H1 (cell line): ENCODE measurements at regions not wholly inside any gene's neighbourhood (a gene's known extent, or its start where the extent isn't known, plus 50 kb on each side); places are given as distances from the start of the nearest gene placed in this dataset.

Source experiments
- CTCF ChIP-seq, 3 experiments: IDR thresholded peaks; 1 replicate in 2 of 3; 2 replicates in 1 of 3; pipeline versions ENCODE4 v1.5.1 to v1.6.1; 2011; ENCODE audit warnings: low read length in 3 of 3, mild to moderate bottlenecking in 3 of 3, inconsistent platforms in 2 of 3, low read depth in 1 of 3, moderate library complexity in 1 of 3; ENCODE audit not compliant: insufficient read depth in 1 of 3; ENCODE audit errors: control extremely low read depth in 1 of 3
- EP300 ChIP-seq, 2 experiments: IDR thresholded peaks; 1 replicate in 1 of 2; 2 replicates in 1 of 2; pipeline ENCODE4 v1.6.1; 2011 to 2012; ENCODE audit warnings: low read depth in 2 of 2, low read length in 2 of 2, mild to moderate bottlenecking in 2 of 2, borderline replicate concordance in 1 of 2, inconsistent platforms in 1 of 2, moderate library complexity in 1 of 2
- GABPA ChIP-seq: IDR thresholded peaks from 2 replicates; pipeline ENCODE4 v1.6.1; 2011; ENCODE audit warnings: mild to moderate bottlenecking, low read length, moderate library complexity, borderline replicate concordance; ENCODE audit not compliant: insufficient read depth
- HDAC6 ChIP-seq: IDR thresholded peaks from one replicate; pipeline ENCODE4 v1.7.1; 2012; ENCODE audit warnings: low read depth, mild to moderate bottlenecking, inconsistent platforms, low read length, moderate library complexity
- RAD21 ChIP-seq, 2 experiments: IDR thresholded peaks in 1 of 2; conservative IDR thresholded peaks in 1 of 2; 2 replicates each; pipeline ENCODE4 v1.6.1; 2011; ENCODE audit warnings: low read depth in 2 of 2, low read length in 2 of 2, improper control_type of control experiment in 1 of 2, inconsistent platforms in 1 of 2, mild to moderate bottlenecking in 1 of 2, moderate library complexity in 1 of 2
- RFX5 ChIP-seq: IDR thresholded peaks from 2 replicates; pipeline ENCODE4 v1.6.1; 2011; ENCODE audit warnings: low read depth, low read length, improper control_type of control experiment, borderline replicate concordance
- SIN3A ChIP-seq, 2 experiments: IDR thresholded peaks in 1 of 2; conservative IDR thresholded peaks in 1 of 2; 2 replicates each; pipeline ENCODE4 v1.6.1; 2011 to 2012; ENCODE audit warnings: low read length in 2 of 2, improper control_type of control experiment in 1 of 2, low read depth in 1 of 2, mild to moderate bottlenecking in 1 of 2
- SUZ12 ChIP-seq: fragments of 200-600 bp; sonication (generic); IDR thresholded peaks from 2 replicates; pipeline ENCODE4 v1.6.1; 2012; ENCODE audit warnings: mild to moderate bottlenecking, inconsistent platforms, low read length, moderate library complexity, mixed read lengths
- TEAD4 ChIP-seq: IDR thresholded peaks from 2 replicates; pipeline ENCODE4 v1.6.1; 2012; ENCODE audit warnings: low read depth, low read length, inconsistent platforms, mixed read lengths

GRCh38 chr12:63470161-63470560 is 198.1 kb downstream of the DPY19L2 start:
- TF ChIP-seq CTCF (IDR thresholded peaks at IDR 0.05; ENCODE audit: control extremely low read depth in 1 of 3, insufficient read depth in 1 of 3, low read depth in 1 of 3, low read length in 3 of 3) = no peak
- TF ChIP-seq HDAC6 = no peak
- TF ChIP-seq RFX5 = no peak
- no peak for TF ChIP-seq GABPA
- no peak for TF ChIP-seq RAD21 (IDR thresholded peaks at IDR 0.05 in 1 of 2, conservative IDR thresholded peaks at IDR 0.05 in 1 of 2; ENCODE audit: low read depth in 2 of 2, low read length in 2 of 2)
- TF ChIP-seq TEAD4 = no peak
- TF ChIP-seq SUZ12 = no peak
- TF ChIP-seq EP300 (IDR thresholded peaks at IDR 0.05; ENCODE audit: borderline replicate concordance in 1 of 2, low read depth in 2 of 2, low read length in 2 of 2) = no peak
- TF ChIP-seq SIN3A (conservative IDR thresholded peaks at IDR 0.05 in 1 of 2, IDR thresholded peaks at IDR 0.05 in 1 of 2; ENCODE audit: low read depth in 1 of 2, low read length in 2 of 2) = no peak
